GM18502 (cell line): ENCODE measurements at regions not wholly inside any gene's neighbourhood (a gene's known extent, or its start where the extent isn't known, plus 50 kb on each side); places are given as distances from the start of the nearest gene placed in this dataset.

ENCODE experiments used
- ATAC-seq: cut with Tn5 transposase; IDR thresholded peaks from one replicate; pipeline ENCODE4 v1.9.1; 2021; ENCODE audit warnings: mild to moderate bottlenecking; ENCODE audit not compliant: unreplicated experiment, poor library complexity

- no peak for ATAC-seq
Observed at GRCh38 chr3:117874028-117874690, 1160.5 kb downstream of the IGSF11 start.

GRCh38 chr3:117874904-117875874, 1159.5 kb downstream of the IGSF11 start:
- no peak for ATAC-seq

GRCh38 chr3:117875887-117876286, 1158.8 kb downstream of the IGSF11 start:
- no peak for ATAC-seq

- ATAC-seq, result no peak
Observed at GRCh38 chr3:117880638-117881037, 1154.0 kb downstream of the IGSF11 start.

GRCh38 chr3:117881210-117881609, 1153.4 kb downstream of the IGSF11 start:
- ATAC-seq, result no peak

- ATAC-seq, result peak; percentile 74
Observed at GRCh38 chr3:117885011-117885441, 1149.6 kb downstream of the IGSF11 start.

- ATAC-seq, result no peak
Observed at GRCh38 chr3:117886147-117886546, 1148.5 kb downstream of the IGSF11 start.

GRCh38 chr3:117887031-117887430, 1147.6 kb downstream of the IGSF11 start:
- no peak for ATAC-seq

- no peak for ATAC-seq
Observed at GRCh38 chr3:117887901-117888300, 1146.7 kb downstream of the IGSF11 start.

GRCh38 chr3:117892431-117892841, 1142.2 kb downstream of the IGSF11 start:
- ATAC-seq, result no peak

- ATAC-seq, result no peak
Observed at GRCh38 chr3:117893001-117893400, 1141.6 kb downstream of the IGSF11 start.

- ATAC-seq, result no peak
Observed at GRCh38 chr3:117893638-117894037, 1141.0 kb downstream of the IGSF11 start.

- peak; percentile 78 for ATAC-seq
Observed at GRCh38 chr3:117898722-117899522, 1135.7 kb downstream of the IGSF11 start.

- no peak for ATAC-seq
Observed at GRCh38 chr3:117903226-117903625, 1131.4 kb downstream of the IGSF11 start.

GRCh38 chr3:117910820-117911521, 1123.7 kb downstream of the IGSF11 start:
- ATAC-seq, result no peak

GRCh38 chr3:117912352-117912751, 1122.3 kb downstream of the IGSF11 start:
- ATAC-seq, result no peak

GRCh38 chr3:117914540-117915100, 1120.0 kb downstream of the IGSF11 start:
- ATAC-seq, result no peak

- ATAC-seq, result no peak
Observed at GRCh38 chr3:117916839-117917238, 1117.8 kb downstream of the IGSF11 start.

- ATAC-seq, result no peak
Observed at GRCh38 chr3:117919621-117920020, 1115.0 kb downstream of the IGSF11 start.
